IPS-18c (cell line): ENCODE measurements at regions not wholly inside any gene's neighbourhood (a gene's known extent, or its start where the extent isn't known, plus 50 kb on each side); places are given as distances from the start of the nearest gene placed in this dataset.

ENCODE experiments used
- H3K4me3 ChIP-seq: 2 replicates; pipeline ENCODE4 v1.7.0; 2013; ENCODE audit warnings: low read depth, mild to moderate bottlenecking, low read length, moderate library complexity; ENCODE audit not compliant: insufficient read depth
- H3K9me3 ChIP-seq: one replicate; pipeline ENCODE4 v1.6.1; 2013; ENCODE audit warnings: mild to moderate bottlenecking, low read length, moderate library complexity; ENCODE audit not compliant: control insufficient read depth, insufficient read depth

GRCh38 chr12:67910360-67911274 is 78.6 kb upstream of the IFNG-AS1 start:
- Histone ChIP-seq H3K4me3 (no peak overlapping the region), H3K9me3 (no peaks in the 10 kb centered on the region)

- Histone ChIP-seq H3K4me3 (no peak overlapping the region), H3K9me3 (no peaks in the 10 kb centered on the region)
Measured at GRCh38 chr12:67911275-67911600, 78.0 kb upstream of the IFNG-AS1 start.

- Histone ChIP-seq H3K4me3 (no peak overlapping the region), H3K9me3 (no peaks in the 10 kb centered on the region)
Measured at GRCh38 chr12:67911789-67912188, 77.5 kb upstream of the IFNG-AS1 start.

- Histone ChIP-seq H3K4me3 (no peak overlapping the region), H3K9me3 (no peaks in the 10 kb centered on the region)
Measured at GRCh38 chr12:67915335-67915851, 73.9 kb upstream of the IFNG-AS1 start.

- H3K4me3 ChIP-seq, result no peak overlapping the region
- H3K9me3 ChIP-seq, result no peaks in the 10 kb centered on the region
Measured at GRCh38 chr12:67916266-67916970, 72.8 kb upstream of the IFNG-AS1 start.

- H3K9me3 ChIP-seq, result no peaks in the 10 kb centered on the region
- no peak overlapping the region for H3K4me3 ChIP-seq
Measured at GRCh38 chr12:67917811-67918210, 71.4 kb upstream of the IFNG-AS1 start.

GRCh38 chr12:67918441-67918840 is 70.8 kb upstream of the IFNG-AS1 start:
- no peaks in the 10 kb centered on the region for H3K9me3 ChIP-seq
- no peak overlapping the region for H3K4me3 ChIP-seq

- Histone ChIP-seq H3K4me3 (no peak overlapping the region), H3K9me3 (no peaks in the 10 kb centered on the region)
Measured at GRCh38 chr12:67919406-67919805, 69.8 kb upstream of the IFNG-AS1 start.

- Histone ChIP-seq H3K4me3 (no peak overlapping the region), H3K9me3 (no peaks in the 10 kb centered on the region)
Measured at GRCh38 chr12:67920413-67920812, 68.8 kb upstream of the IFNG-AS1 start.

GRCh38 chr12:67921286-67921685 is 68.0 kb upstream of the IFNG-AS1 start:
- H3K4me3 ChIP-seq, result no peak overlapping the region
- no peaks in the 10 kb centered on the region for H3K9me3 ChIP-seq

GRCh38 chr12:67922245-67922644 is 67.0 kb upstream of the IFNG-AS1 start:
- Histone ChIP-seq H3K9me3 (no peaks in the 10 kb centered on the region), H3K4me3 (no peak overlapping the region)

- no peaks in the 10 kb centered on the region for H3K9me3 ChIP-seq
Measured at GRCh38 chr12:67925077-67925476, 64.2 kb upstream of the IFNG-AS1 start.

GRCh38 chr12:67925552-67925951 is 63.7 kb upstream of the IFNG-AS1 start:
- no peak overlapping the region for H3K4me3 ChIP-seq
- no peaks in the 10 kb centered on the region for H3K9me3 ChIP-seq

More at GRCh38 chr12:67925077-67925476, 64.2 kb upstream of the IFNG-AS1 start:
- no peak overlapping the region for H3K4me3 ChIP-seq

- no peak overlapping the region for H3K4me3 ChIP-seq
- no peaks in the 10 kb centered on the region for H3K9me3 ChIP-seq
Measured at GRCh38 chr12:67926063-67926462, 63.2 kb upstream of the IFNG-AS1 start.

GRCh38 chr12:67927324-67927723 is 61.9 kb upstream of the IFNG-AS1 start:
- H3K4me3 ChIP-seq, result no peak overlapping the region
- no peaks in the 10 kb centered on the region for H3K9me3 ChIP-seq

- Histone ChIP-seq H3K9me3 (no peaks in the 10 kb centered on the region), H3K4me3 (no peak overlapping the region)
Measured at GRCh38 chr12:67927815-67928214, 61.4 kb upstream of the IFNG-AS1 start.

- H3K4me3 ChIP-seq, result no peak overlapping the region
- H3K9me3 ChIP-seq, result no peaks in the 10 kb centered on the region
Measured at GRCh38 chr12:67928621-67929383, 60.4 kb upstream of the IFNG-AS1 start.
